ENCODE measurements at regions not wholly inside any gene's neighbourhood (a gene's known extent, or its start where the extent isn't known, plus 50 kb on each side); places are given as distances from the start of the nearest gene placed in this dataset.
"Not testable (repeated sequence)": the region's sequence is repeated elsewhere in the genome, so short reads cannot be mapped to it uniquely, and the experiment has no call there.

DNA sequence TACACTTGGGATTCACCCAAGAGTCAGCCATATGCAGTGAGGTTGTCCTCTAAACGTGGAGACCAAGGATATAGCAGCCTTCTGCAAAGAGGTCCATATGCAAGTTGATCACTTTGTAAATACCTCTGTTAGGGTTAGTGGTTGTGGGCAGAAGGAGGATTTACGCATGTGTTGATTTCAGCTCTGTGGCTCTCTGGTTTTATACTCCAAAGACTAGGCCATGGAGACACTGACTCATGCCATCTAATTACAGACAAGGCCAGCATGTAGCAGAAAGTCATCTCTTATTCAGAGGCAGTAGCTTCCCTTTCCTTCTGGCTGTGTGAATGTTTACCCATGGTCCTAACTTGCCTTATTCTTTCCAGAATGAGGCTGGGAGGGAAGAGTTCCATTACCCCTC is 140.9 kb upstream of the GOLGA6L4 start:
- not testable (repeated sequence) for DNase-seq (ENCODE audit: low read depth in 1 of 2, low spot score in 1 of 2)

- DNase-seq (ENCODE audit: low read depth in 1 of 2, low spot score in 1 of 2), result not testable (repeated sequence)
These were observed 138.5 kb upstream of the GOLGA6L4 start for GRCh38 chr15:84097053-84097452.

- no peak for DNase-seq (ENCODE audit: low read depth in 1 of 2, low spot score in 1 of 2)
These were observed 137.0 kb upstream of the GOLGA6L4 start for GRCh38 chr15:84098604-84099003.

DNA sequence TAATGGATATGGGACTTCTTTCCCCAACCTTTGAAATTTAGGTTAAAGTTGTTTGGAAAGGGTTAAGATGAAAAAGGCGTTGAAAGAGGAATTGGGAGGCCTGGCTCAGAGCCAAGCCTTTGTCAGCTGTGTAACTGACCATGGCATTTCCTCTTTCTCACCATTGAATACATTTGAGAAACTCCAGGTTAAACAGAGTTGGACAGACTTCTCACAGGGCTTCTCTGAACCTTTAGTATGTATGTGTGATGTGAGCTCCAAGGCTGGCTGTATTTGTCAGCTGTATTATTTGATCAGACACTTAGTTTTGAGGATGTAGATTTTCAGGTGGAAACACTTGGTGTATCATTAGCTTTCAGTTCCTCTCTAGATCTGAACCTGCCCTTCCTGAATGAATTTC is 136.4 kb upstream of the GOLGA6L4 start:
- DNase-seq (ENCODE audit: low read depth in 1 of 2, low spot score in 1 of 2), result no peak

- no peak for DNase-seq (ENCODE audit: low read depth in 1 of 2, low spot score in 1 of 2)
These were observed 132.2 kb upstream of the GOLGA6L4 start for GRCh38 chr15:84103345-84103744.

DNA sequence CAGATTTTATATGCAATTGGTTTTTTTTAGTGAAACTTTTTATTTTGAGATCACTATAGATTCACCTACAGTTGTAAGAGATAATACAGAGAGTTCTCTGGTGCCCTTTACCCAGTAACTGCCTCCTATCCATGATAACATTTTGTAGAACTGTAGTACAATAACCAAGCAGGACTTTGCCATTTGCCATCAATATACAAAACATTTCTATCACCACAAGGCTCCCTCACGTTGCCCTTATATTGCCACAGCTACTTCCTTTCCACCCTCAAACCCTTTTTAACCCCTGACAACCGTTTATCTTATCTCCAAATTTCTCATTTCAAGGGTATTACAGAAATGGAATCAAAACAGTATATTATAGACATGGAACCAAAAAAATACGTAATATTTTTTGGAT is 130.7 kb upstream of the GOLGA6L4 start:
- DNase-seq (ENCODE audit: low read depth in 1 of 2, low spot score in 1 of 2), result no peak

DNA sequence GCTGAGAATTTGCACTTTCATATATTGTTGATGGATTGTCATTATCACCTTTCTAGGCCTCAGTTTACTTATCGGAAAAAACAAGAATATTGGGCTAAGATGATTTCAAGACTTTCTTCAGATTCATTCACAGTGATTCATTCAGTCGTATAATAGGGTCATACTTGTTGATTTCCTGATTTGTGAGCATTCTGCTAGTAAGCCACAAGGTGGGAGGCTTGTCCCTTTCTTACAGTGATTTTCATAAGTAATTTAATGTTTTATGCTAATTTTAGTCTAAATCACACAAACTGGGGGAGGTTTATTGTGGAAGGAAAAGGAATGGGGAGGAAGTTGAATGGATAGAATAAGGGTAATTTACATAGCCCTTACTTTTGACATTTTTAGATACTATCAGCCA is 126.8 kb upstream of the GOLGA6L4 start:
- DNase-seq (ENCODE audit: low read depth in 1 of 2, low spot score in 1 of 2), result no peak

GRCh38 chr15:84111575-84111974 is 124.0 kb upstream of the GOLGA6L4 start:
- no peak for DNase-seq (ENCODE audit: low read depth in 1 of 2, low spot score in 1 of 2)

GRCh38 chr15:84112025-84112424 is 123.5 kb upstream of the GOLGA6L4 start:
- no peak for DNase-seq (ENCODE audit: low read depth in 1 of 2, low spot score in 1 of 2)

- no peak for DNase-seq (ENCODE audit: low read depth in 1 of 2, low spot score in 1 of 2)
These were observed 121.7 kb upstream of the GOLGA6L4 start for GRCh38 chr15:84113919-84114318.

DNA sequence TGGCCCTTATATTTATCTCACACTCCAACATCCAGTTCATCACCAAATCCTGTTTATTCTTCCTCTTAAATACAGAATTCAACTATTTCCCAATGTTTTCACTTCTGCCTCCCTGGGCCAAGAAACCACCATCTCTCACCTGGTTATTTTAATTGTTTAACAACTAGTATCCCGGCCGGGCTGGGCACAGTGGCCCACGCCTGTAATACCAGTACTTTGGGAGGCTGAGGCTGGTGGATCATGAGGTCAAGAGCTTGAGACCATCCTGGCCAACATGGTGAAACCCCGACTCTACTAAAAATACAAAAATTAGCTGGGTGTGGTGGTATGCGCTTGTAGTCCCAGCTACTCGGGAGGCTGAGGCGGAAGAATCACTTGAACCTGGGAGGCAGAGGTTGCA is 120.9 kb upstream of the GOLGA6L4 start:
- not testable (repeated sequence) for DNase-seq (ENCODE audit: low read depth in 1 of 2, low spot score in 1 of 2)

DNA sequence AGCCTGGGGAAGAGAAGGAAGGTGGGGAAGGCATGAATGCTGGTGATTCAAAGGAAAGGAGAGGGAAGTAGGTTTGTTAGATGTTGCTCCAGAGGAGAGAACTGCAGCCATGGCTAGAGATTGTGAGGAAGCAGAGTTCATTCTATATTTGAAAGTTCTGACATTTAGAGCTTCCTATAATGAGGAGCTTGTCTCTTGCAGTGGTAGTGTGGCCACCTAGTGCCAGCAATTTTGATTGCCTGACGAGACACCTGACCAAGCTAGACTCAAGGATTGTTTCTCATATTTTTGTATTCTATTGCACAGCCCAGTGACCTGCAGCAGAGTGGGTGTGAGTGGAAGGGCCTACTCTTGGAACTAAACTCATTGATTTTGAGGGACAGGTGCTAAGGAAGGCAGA is 116.2 kb upstream of the GOLGA6L4 start:
- DNase-seq (ENCODE audit: low read depth in 1 of 2, low spot score in 1 of 2), result not testable (repeated sequence)

GRCh38 chr15:84120903-84121302 is 114.7 kb upstream of the GOLGA6L4 start:
- not testable (repeated sequence) for DNase-seq (ENCODE audit: low read depth in 1 of 2, low spot score in 1 of 2)

DNA sequence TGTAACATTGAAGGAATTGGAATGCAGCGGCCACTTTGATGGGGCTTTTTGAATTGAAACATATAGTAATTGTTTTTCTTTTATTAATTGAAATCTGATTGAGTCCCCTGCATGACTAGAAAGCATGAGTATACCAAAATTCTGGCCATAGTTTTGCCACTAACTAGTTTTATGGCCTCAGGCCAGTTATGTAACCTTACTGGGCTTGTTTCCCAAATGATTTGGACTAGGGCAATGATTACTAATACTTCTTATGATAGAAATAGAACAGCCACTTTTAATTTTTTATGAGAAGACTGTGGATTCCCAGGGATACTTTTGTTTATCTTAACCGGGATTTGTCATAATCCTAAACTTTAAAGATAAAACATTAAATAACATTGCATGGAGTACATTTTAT is 106.9 kb upstream of the GOLGA6L4 start:
- not testable (repeated sequence) for DNase-seq (ENCODE audit: low read depth in 1 of 2, low spot score in 1 of 2)

- DNase-seq (ENCODE audit: low read depth in 1 of 2, low spot score in 1 of 2), result not testable (repeated sequence)
These were observed 105.3 kb upstream of the GOLGA6L4 start for GRCh38 chr15:84130098-84130831.

DNA sequence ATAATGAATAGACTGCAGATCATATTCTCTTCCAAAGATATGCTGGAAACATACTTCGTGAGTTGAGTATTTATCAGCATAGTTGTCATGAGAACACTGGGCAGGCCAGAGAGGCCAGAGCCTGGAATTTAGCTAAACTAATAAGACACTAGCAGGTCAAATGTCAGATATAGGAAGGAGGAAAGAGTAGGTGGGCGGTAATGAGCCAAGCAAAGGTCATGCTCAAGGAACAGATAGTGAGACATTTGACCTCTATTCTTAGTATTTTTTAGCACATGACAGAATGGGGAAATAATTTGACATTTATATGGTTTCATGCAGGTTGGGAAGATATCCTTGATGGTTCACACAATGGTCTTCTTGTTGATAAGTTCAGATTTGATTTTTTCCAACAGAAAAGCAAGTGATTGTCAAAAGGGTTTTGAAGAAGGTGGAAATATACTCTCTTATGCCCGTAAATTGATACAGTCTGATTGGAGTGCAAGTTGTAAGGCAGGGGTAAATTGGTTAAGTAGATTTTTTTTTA is 99.6 kb upstream of the GOLGA6L4 start:
- DNase-seq (ENCODE audit: low read depth in 1 of 2, low spot score in 1 of 2), result not testable (repeated sequence)

DNA sequence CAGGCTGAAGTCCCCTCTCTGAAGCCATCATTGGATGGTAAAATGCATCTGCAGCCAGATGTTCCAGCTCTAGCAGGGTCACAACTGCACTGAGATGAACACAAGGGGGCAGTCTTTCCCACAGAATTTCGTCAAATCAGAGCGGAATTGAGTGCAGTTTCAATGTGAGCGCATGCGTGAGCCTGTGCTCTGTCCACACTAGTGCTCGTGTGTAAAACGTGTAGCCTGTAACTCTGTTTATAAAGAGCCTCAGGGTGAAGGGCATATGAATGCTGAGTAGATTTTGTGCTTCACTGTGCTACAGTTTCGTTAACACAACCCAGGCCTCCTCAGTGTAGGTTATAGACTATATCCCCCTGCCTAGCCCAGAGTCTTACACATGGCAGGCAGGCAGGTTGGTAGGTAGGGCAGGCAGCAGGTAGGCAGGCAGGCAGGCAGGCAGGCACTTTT is 92.7 kb upstream of the GOLGA6L4 start:
- peak; percentile 38 to 61 for DNase-seq (ENCODE audit: low read depth in 1 of 2, low spot score in 1 of 2)

DNA sequence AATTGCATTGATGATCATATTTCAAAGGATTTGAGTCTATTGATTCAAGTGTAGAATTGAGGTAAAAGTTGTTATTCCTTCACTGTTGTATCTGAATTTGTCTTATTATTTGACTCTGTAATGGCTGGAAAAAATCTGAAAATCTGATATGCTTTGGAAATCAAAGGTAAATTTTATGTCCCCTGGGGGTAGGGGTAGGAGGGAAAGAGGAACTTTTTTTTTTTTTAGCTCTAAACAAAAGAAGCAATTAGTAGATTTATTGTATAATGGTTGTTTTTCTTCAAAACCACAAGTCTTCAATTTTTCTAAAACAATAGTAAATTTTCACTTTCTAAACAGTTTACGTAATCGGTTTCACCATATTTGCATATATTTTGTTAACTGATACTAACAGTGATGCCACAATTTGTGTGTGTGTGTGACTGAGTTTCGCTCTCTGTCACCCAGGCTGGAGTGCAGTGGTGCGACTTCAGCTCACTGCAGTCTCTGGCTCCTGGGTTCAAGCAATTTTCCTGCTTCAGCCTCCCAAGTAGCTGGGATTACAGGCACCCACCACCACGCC is 91.7 kb upstream of the GOLGA6L4 start:
- no peak for DNase-seq (ENCODE audit: low read depth in 1 of 2, low spot score in 1 of 2)

GRCh38 chr15:84144946-84145345 is 90.6 kb upstream of the GOLGA6L4 start:
- not testable (repeated sequence) for DNase-seq (ENCODE audit: low read depth in 1 of 2, low spot score in 1 of 2)

DNA sequence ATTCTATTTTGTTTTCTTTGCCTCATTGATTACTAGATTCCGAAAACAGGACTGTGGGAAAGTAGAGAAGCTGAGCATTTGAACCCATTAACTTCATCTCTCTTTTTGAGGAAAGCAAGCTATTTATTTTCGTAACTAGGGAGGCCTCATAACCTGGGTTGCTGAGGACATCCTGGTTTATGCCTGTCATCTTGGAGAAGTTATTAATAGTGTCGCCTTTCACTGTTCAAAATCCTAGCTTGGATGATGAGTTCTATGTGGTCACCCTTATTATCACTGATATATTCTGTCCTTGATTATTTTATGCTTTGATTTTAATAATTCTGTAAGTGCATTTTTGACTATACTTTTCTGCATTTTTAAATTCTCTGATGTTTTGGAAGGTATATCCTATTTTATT is 89.3 kb upstream of the GOLGA6L4 start:
- not testable (repeated sequence) for DNase-seq (ENCODE audit: low read depth in 1 of 2, low spot score in 1 of 2)

DNA sequence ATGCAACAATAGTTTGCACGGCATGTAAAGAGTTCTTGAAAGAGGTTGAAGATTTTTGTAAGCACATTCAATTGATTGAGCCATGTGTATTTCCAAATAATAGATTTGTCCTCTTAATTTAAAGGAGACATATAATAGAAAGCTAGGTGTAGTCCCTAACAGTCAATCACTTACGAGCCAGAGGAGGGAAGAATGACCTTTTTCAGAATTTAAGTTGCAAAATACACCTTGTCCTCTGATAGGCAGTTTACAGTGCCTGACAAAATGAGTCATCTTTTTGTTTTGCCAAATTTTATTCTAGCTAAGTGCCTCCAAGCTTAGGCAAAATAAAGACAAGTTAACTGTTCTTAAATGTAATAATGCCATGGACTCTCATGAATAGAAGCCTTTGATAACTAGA is 88.3 kb upstream of the GOLGA6L4 start:
- not testable (repeated sequence) for DNase-seq (ENCODE audit: low read depth in 1 of 2, low spot score in 1 of 2)

GRCh38 chr15:84151205-84151931 is 84.2 kb upstream of the GOLGA6L4 start:
- no peak for DNase-seq (ENCODE audit: low read depth in 1 of 2, low spot score in 1 of 2)
